ENCODE measurements at regions not wholly inside any gene's neighbourhood (a gene's known extent, or its start where the extent isn't known, plus 50 kb on each side); places are given as distances from the start of the nearest gene placed in this dataset.

GRCh38 chrX:126064901-126065541, 101.1 kb downstream of the DCAF12L2 start:
- Histone ChIP-seq H3K27me3 (ENCODE audit: insufficient read depth, low read depth, severe bottlenecking) (peaks cover 19% of the 10 kb centered on the region), H3K27ac (no peak overlapping the region), H3K9me3 (ENCODE audit: severe bottlenecking) (no peaks in the 10 kb centered on the region), H3K36me3 (no peaks in the 10 kb centered on the region), H3K4me3 (ENCODE audit: low read depth, low read length) (no peak overlapping the region)
- TF ChIP-seq, protein P1, sequence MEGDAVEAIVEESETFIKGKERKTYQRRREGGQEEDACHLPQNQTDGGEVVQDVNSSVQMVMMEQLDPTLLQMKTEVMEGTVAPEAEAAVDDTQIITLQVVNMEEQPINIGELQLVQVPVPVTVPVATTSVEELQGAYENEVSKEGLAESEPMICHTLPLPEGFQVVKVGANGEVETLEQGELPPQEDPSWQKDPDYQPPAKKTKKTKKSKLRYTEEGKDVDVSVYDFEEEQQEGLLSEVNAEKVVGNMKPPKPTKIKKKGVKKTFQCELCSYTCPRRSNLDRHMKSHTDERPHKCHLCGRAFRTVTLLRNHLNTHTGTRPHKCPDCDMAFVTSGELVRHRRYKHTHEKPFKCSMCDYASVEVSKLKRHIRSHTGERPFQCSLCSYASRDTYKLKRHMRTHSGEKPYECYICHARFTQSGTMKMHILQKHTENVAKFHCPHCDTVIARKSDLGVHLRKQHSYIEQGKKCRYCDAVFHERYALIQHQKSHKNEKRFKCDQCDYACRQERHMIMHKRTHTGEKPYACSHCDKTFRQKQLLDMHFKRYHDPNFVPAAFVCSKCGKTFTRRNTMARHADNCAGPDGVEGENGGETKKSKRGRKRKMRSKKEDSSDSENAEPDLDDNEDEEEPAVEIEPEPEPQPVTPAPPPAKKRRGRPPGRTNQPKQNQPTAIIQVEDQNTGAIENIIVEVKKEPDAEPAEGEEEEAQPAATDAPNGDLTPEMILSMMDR (IDR thresholded peaks at IDR 0.05; ENCODE audit: low read depth, low read length): no peak
- no peak for DNase-seq

DNA sequence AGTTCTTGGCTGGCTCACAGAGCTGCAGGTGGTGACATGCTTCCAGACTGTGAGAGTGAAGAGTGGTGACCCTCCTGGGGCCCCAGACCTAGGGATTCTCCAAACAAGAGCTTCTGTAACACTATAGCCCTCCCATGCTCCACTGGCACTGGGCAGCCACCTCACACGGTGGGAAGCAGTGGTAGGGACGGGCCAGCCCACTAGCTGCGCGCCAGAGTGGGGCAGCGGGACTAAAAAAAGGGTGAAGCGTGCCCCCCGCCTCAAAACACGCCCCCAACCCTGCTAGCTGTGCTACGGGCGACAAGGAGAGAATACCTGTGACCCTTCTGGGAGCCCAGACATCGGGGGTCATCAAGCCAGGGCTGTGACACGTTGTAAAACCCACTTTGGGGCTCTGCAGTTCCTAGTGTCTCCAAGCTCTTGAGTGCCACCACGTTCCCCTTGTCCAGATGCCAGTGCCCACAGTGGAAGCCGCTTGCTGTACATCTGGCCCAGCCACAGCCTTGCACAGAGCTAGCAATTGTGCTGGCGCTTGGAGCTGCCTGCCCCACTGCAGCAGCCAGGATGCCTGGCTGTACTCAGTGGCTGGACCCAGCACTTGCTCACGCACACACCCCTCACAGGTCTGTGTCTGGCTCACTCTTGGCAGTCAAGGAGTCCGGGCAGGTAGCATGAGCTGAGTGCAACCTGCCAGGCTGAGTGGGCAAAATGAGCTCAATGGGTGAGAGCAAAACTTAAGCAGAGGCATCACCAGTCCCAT, 100.0 kb downstream of the DCAF12L2 start:
- H3K4me3 ChIP-seq (ENCODE audit: low read depth, low read length): no peak overlapping the region
- H3K36me3 ChIP-seq: no peaks in the 10 kb centered on the region
- TF ChIP-seq, protein P1 (IDR thresholded peaks at IDR 0.05; ENCODE audit: low read depth, low read length): no peak

More for the DNA sequence above, 100.0 kb downstream of the DCAF12L2 start:
- DNase-seq: no peak
- H3K27me3 ChIP-seq (ENCODE audit: insufficient read depth, low read depth, severe bottlenecking): peaks cover 16% of the 10 kb centered on the region
- no peaks in the 10 kb centered on the region for H3K9me3 ChIP-seq (ENCODE audit: severe bottlenecking)
- no peak overlapping the region for H3K27ac ChIP-seq
